NCI-H146 treated with DMSO at 0.1 percent for 48 hours (cell line): ENCODE measurements at regions not wholly inside any gene's neighbourhood (a gene's known extent, or its start where the extent isn't known, plus 50 kb on each side); places are given as distances from the start of the nearest gene placed in this dataset.

Experiments used
- DNase-seq: peaks from one replicate; lab custom pipeline; 2025; ENCODE audit not compliant: unreplicated experiment; lab: John Stamatoyannopoulos, UW

GRCh38 chr1:30275926-30276764 is 447.2 kb downstream of the MATN1 start:
- DNase-seq, result no peak

- DNase-seq, result no peak
Measured at GRCh38 chr1:30274976-30275621, 448.3 kb downstream of the MATN1 start.

GRCh38 chr1:30274173-30274970 is 449.0 kb downstream of the MATN1 start:
- no peak for DNase-seq

GRCh38 chr1:30273456-30273855 is 449.9 kb downstream of the MATN1 start:
- DNase-seq, result no peak

- no peak for DNase-seq
Measured at GRCh38 chr1:30273021-30273325, 450.4 kb downstream of the MATN1 start.

GRCh38 chr1:30272277-30273020 is 450.9 kb downstream of the MATN1 start:
- DNase-seq, result no peak

GRCh38 chr1:30271401-30272276 is 451.7 kb downstream of the MATN1 start:
- DNase-seq, result no peak

- no peak for DNase-seq
Measured at GRCh38 chr1:30270461-30270860, 452.9 kb downstream of the MATN1 start.

- DNase-seq, result no peak
Measured at GRCh38 chr1:30268923-30269666, 454.3 kb downstream of the MATN1 start.

- no peak for DNase-seq
Measured at GRCh38 chr1:30267856-30268255, 455.5 kb downstream of the MATN1 start.

GRCh38 chr1:30267046-30267445 is 456.3 kb downstream of the MATN1 start:
- DNase-seq, result no peak

GRCh38 chr1:30265127-30266070 is 458.0 kb downstream of the MATN1 start:
- no peak for DNase-seq

- DNase-seq, result no peak
Measured at GRCh38 chr1:30264672-30265025, 458.7 kb downstream of the MATN1 start.

- DNase-seq, result no peak
Measured at GRCh38 chr1:30263888-30264671, 459.3 kb downstream of the MATN1 start.

- DNase-seq, result no peak
Measured at GRCh38 chr1:30263405-30263804, 460.0 kb downstream of the MATN1 start.

GRCh38 chr1:30262158-30262557 is 461.2 kb downstream of the MATN1 start:
- DNase-seq, result no peak

GRCh38 chr1:30260318-30260717 is 463.1 kb downstream of the MATN1 start:
- DNase-seq, result no peak

GRCh38 chr1:30259631-30260030 is 463.8 kb downstream of the MATN1 start:
- no peak for DNase-seq
